Neutrophil (primary cell): ENCODE measurements at regions not wholly inside any gene's neighbourhood (a gene's known extent, or its start where the extent isn't known, plus 50 kb on each side); places are given as distances from the start of the nearest gene placed in this dataset.

Experiments used
- H3K27ac ChIP-seq: fragments of 200-600 bp; sonication (generic); 2 replicates; pipeline ENCODE4 v1.5.1; 2016; ENCODE audit warnings: mild to moderate bottlenecking, moderate library complexity
- H3K27me3 ChIP-seq: fragments of 200-600 bp; sonication (generic); 2 replicates; pipeline ENCODE4 v1.6.0; 2016; ENCODE audit warnings: mild to moderate bottlenecking
- H3K36me3 ChIP-seq: fragments of 200-600 bp; sonication (generic); 2 replicates; pipeline ENCODE4 v1.5.1; 2017
- H3K4me1 ChIP-seq, 2 experiments: fragments of 200-600 bp in 1 of 2; sonication (generic) in 1 of 2; 1 replicate in 1 of 2; 2 replicates in 1 of 2; pipeline versions ENCODE4 v1.5.1 to v1.6.1; 2013 to 2016; ENCODE audit warnings: low read depth in 1 of 2, low read length in 1 of 2, mild to moderate bottlenecking in 1 of 2, moderate library complexity in 1 of 2; ENCODE audit not compliant: control insufficient read depth in 1 of 2, insufficient read depth in 1 of 2
- H3K4me3 ChIP-seq, 2 experiments: fragments of 200-600 bp in 1 of 2; sonication (generic) in 1 of 2; 1 replicate in 1 of 2; 2 replicates in 1 of 2; pipeline ENCODE4 v1.5.1; 2013 to 2016; ENCODE audit warnings: low read depth in 1 of 2, low read length in 1 of 2, mild to moderate bottlenecking in 1 of 2, moderate library complexity in 1 of 2
- H3K9me3 ChIP-seq: fragments of 200-600 bp; sonication (generic); 2 replicates; pipeline ENCODE4 v1.5.1; 2016
- TF ChIP-seq, protein P1 (sequence below): fragments of 200-600 bp; sonication (generic); IDR thresholded peaks from 2 replicates; pipeline ENCODE4 v1.5.1; 2016; ENCODE audit warnings: antibody characterized with exemption

DNA sequence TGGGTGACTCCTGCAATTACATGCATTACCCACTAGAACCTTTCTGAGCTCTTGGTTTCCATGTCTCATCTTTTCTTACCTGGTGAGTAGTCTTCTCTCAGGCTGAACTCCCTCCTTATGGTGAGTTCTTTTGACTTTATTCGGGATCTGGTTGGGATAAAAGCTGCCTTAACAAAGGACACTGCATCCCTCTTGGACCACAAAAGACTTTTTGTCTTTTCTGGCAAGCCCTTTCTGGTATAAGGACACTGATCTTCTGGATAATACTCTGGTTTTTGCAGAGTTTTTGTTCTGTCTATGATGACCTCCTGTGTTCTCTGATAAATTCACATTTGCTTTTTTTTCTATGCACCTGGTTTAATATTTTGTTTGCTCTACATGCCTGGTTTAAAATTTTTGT, 66.7 kb downstream of the SLITRK1 start:
- Histone ChIP-seq H3K4me1 (no peaks in the 10 kb centered on the region), H3K27ac (no peak overlapping the region), H3K4me3 (no peak overlapping the region), H3K9me3 (no peaks in the 10 kb centered on the region), H3K36me3 (no peaks in the 10 kb centered on the region), H3K27me3 (no peaks in the 10 kb centered on the region)
- TF ChIP-seq, protein P1, sequence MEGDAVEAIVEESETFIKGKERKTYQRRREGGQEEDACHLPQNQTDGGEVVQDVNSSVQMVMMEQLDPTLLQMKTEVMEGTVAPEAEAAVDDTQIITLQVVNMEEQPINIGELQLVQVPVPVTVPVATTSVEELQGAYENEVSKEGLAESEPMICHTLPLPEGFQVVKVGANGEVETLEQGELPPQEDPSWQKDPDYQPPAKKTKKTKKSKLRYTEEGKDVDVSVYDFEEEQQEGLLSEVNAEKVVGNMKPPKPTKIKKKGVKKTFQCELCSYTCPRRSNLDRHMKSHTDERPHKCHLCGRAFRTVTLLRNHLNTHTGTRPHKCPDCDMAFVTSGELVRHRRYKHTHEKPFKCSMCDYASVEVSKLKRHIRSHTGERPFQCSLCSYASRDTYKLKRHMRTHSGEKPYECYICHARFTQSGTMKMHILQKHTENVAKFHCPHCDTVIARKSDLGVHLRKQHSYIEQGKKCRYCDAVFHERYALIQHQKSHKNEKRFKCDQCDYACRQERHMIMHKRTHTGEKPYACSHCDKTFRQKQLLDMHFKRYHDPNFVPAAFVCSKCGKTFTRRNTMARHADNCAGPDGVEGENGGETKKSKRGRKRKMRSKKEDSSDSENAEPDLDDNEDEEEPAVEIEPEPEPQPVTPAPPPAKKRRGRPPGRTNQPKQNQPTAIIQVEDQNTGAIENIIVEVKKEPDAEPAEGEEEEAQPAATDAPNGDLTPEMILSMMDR, result no peak

DNA sequence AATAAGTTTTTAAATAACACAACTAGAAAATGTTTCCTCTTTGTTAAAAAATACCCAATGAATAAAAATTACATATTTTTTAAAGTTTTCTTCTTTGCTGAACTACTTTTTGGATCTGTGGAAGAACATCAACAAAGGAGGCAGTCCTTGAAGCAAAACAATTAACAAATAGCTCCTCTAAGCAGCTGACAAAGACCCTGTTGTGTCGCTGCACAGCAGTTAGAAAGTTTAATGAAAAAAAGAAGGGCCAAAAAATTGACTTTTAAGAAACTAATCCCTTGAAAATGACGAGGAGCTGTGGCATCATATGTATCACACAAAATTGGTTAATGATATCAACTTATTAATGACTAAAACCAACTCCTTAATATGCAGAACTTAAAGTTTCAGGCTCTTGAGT, 72.1 kb downstream of the SLITRK1 start:
- TF ChIP-seq, protein P1, result no peak
- Histone ChIP-seq H3K4me1 (no peaks in the 10 kb centered on the region), H3K9me3 (no peaks in the 10 kb centered on the region), H3K27ac (no peak overlapping the region), H3K36me3 (no peaks in the 10 kb centered on the region), H3K4me3 (no peak overlapping the region), H3K27me3 (no peaks in the 10 kb centered on the region)

DNA sequence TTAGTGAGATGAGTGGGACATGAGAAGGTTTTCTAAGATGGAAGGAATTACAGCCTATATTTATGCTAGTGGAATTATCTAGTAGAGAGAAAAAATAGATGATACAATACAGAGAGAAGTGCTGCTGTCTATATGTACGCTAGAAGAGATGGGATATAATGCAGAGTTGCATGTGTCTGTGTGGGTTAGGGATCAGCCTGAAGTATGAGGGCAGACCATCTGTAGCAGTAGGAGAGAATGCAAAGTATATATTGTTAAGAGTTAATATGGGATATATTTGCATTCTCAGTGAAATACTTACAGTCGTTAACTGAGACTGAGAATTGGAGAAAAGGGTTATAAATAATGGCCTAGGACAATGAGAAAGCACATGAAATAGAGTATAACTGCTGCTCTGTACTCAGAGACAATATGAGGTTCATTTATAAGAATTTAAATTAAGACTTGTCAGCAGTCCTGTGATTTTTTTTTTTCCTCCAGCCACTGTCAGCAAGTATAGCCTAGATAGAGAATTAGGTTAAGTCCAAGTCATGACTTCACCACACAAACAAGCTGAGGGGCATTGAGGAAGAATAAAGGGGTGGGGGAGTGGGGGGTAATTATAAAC, 77.8 kb downstream of the SLITRK1 start:
- TF ChIP-seq, protein P1, result no peak
- H3K36me3 ChIP-seq, result no peaks in the 10 kb centered on the region
- H3K4me1 ChIP-seq, result no peaks in the 10 kb centered on the region
- H3K4me3 ChIP-seq, result no peak overlapping the region
- no peaks in the 10 kb centered on the region for H3K27me3 ChIP-seq
- H3K9me3 ChIP-seq, result no peaks in the 10 kb centered on the region
- H3K27ac ChIP-seq, result no peak overlapping the region

DNA sequence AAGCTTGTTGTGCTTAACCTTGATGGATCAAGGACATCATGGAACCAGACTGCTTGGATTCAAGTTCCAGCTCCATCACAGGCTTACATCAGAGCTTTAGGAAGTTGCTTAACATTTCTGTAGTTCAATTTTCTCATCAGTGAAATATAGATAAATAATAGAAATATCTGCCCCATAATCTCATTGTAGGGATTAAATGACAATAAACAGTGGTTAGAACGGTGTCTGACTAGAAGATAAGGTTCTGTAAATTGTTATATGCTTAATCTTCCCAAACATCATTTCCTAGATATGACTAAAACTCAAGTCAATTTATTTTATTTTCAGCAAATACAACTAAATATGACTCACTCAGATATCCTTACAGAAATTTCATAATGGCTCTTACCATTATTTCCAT, 83.5 kb downstream of the SLITRK1 start:
- H3K27me3 ChIP-seq, result no peaks in the 10 kb centered on the region
- TF ChIP-seq, protein P1, result no peak
- H3K27ac ChIP-seq, result no peak overlapping the region
- no peaks in the 10 kb centered on the region for H3K4me1 ChIP-seq
- H3K9me3 ChIP-seq, result no peaks in the 10 kb centered on the region
- H3K4me3 ChIP-seq, result no peak overlapping the region
- no peaks in the 10 kb centered on the region for H3K36me3 ChIP-seq

DNA sequence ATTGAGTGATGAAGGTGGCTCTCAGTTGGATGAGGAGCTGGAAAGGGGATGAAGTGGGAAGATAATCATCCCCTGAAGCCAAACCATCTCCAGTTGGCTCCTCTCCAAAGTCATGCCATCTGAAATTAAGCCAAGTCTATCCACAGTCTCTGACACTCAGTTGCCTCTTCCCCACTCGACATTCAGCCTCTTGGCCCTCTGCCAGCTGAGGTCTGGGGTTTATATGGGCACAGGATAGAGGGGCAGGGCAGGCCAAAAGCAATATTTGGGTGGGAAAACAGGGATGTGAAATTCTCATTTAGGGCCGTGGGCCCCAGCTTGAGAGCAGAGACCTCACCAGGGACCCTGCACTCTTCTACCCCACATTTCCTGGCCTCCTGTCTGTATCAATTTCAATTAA, 85.9 kb downstream of the SLITRK1 start:
- H3K4me3 ChIP-seq, result no peak overlapping the region
- H3K9me3 ChIP-seq, result no peaks in the 10 kb centered on the region
- H3K36me3 ChIP-seq, result no peaks in the 10 kb centered on the region
- no peak overlapping the region for H3K27ac ChIP-seq
- no peaks in the 10 kb centered on the region for H3K27me3 ChIP-seq
- no peaks in the 10 kb centered on the region for H3K4me1 ChIP-seq
- TF ChIP-seq, protein P1, result no peak

DNA sequence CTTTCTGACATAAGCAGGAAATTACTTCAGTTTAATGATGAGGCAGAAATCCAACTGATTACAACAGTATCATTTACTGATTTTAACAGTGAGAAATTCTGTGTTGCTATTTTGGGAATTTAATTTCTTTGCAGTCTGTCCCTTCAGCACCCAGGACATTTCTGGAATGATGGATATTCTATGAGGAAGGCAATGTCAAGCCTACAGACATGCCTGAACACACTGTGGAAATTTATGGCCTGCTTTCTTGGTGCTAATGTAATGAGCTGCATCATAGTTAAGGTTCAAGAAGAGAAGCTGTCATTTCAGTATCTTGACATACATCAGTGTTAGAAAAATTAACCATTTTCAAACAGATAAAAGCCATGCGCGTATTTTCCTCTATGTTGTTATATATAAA, 87.7 kb downstream of the SLITRK1 start:
- TF ChIP-seq, protein P1, result no peak
- Histone ChIP-seq H3K36me3 (no peaks in the 10 kb centered on the region), H3K27ac (no peak overlapping the region), H3K27me3 (no peaks in the 10 kb centered on the region), H3K4me3 (no peak overlapping the region), H3K4me1 (no peaks in the 10 kb centered on the region), H3K9me3 (no peaks in the 10 kb centered on the region)
